ENCODE measurements at regions not wholly inside any gene's neighbourhood (a gene's known extent, or its start where the extent isn't known, plus 50 kb on each side); places are given as distances from the start of the nearest gene placed in this dataset.

GRCh38 chr15:38010395-38010794 lies 76.0 kb downstream of the TMCO5A start:
- no peak for DNase-seq
- TF ChIP-seq EP300 (IDR thresholded peaks at IDR 0.05), result no peak
- no peak for TF ChIP-seq POLR2A (IDR thresholded peaks at IDR 0.05)
- TF ChIP-seq CTCF (IDR thresholded peaks at IDR 0.05), result no peak
- intact Hi-C loops (cut with DNase I), result no loop called here
- no peaks in the 10 kb centered on the region for H3K36me3 ChIP-seq
- 78 to 86% (median 84%) methylated on average over 6 of the region's 6 CpGs for WGBS, 3 donors
- H3K27me3 ChIP-seq, result no peaks in the 10 kb centered on the region
- no peak overlapping the region for H3K4me3 ChIP-seq
- H3K4me1 ChIP-seq (ENCODE audit: insufficient read depth), result no peaks in the 10 kb centered on the region
- no peak overlapping the region for H3K27ac ChIP-seq
- H3K9me3 ChIP-seq, result no peaks in the 10 kb centered on the region

- WGBS, 3 donors, result 80 to 82% (median 82%) methylated on average over 1 of the region's 1 CpG
- TF ChIP-seq POLR2A (IDR thresholded peaks at IDR 0.05) (no peak), EP300 (IDR thresholded peaks at IDR 0.05) (no peak), CTCF (IDR thresholded peaks at IDR 0.05) (no peak)
- H3K36me3 ChIP-seq, result no peaks in the 10 kb centered on the region
- H3K4me3 ChIP-seq, result no peak overlapping the region
- H3K9me3 ChIP-seq, result no peaks in the 10 kb centered on the region
- no peaks in the 10 kb centered on the region for H3K27me3 ChIP-seq
- DNase-seq, result no peak
- H3K4me1 ChIP-seq (ENCODE audit: insufficient read depth), result no peaks in the 10 kb centered on the region
- intact Hi-C loops (cut with DNase I), result no loop called here
- no peak overlapping the region for H3K27ac ChIP-seq
These were observed 78.5 kb downstream of the TMCO5A start for GRCh38 chr15:38012894-38013293.

- 93 to 98% (median 97%) methylated on average over 6 of the region's 6 CpGs for WGBS, 3 donors
- H3K27me3 ChIP-seq, result no peaks in the 10 kb centered on the region
- no peaks in the 10 kb centered on the region for H3K36me3 ChIP-seq
- no peak for DNase-seq
- H3K4me1 ChIP-seq (ENCODE audit: insufficient read depth), result no peaks in the 10 kb centered on the region
- no peak overlapping the region for H3K27ac ChIP-seq
- intact Hi-C loops (cut with DNase I), result no loop called here
- TF ChIP-seq POLR2A (IDR thresholded peaks at IDR 0.05) (no peak), EP300 (IDR thresholded peaks at IDR 0.05) (no peak), CTCF (IDR thresholded peaks at IDR 0.05) (no peak)
- H3K4me3 ChIP-seq, result no peak overlapping the region
- no peaks in the 10 kb centered on the region for H3K9me3 ChIP-seq
These were observed 83.3 kb downstream of the TMCO5A start for GRCh38 chr15:38017721-38018120.

- Histone ChIP-seq H3K4me3 (no peak overlapping the region), H3K27me3 (no peaks in the 10 kb centered on the region), H3K27ac (no peak overlapping the region), H3K36me3 (no peaks in the 10 kb centered on the region), H3K9me3 (no peaks in the 10 kb centered on the region), H3K4me1 (ENCODE audit: insufficient read depth) (no peaks in the 10 kb centered on the region)
- no peak for TF ChIP-seq CTCF (IDR thresholded peaks at IDR 0.05)
- no peak for DNase-seq
- intact Hi-C loops (cut with DNase I), result no loop called here
These were observed 84.6 kb downstream of the TMCO5A start for GRCh38 chr15:38019066-38019465.

- H3K27ac ChIP-seq, result no peak overlapping the region
- WGBS, 3 donors, result 24 to 48% (median 36%) methylated on average over 1 of the region's 1 CpG
- H3K9me3 ChIP-seq, result no peaks in the 10 kb centered on the region
- no peaks in the 10 kb centered on the region for H3K27me3 ChIP-seq
- no peaks in the 10 kb centered on the region for H3K36me3 ChIP-seq
- DNase-seq, result no peak
- TF ChIP-seq POLR2A (IDR thresholded peaks at IDR 0.05) (no peak), CTCF (IDR thresholded peaks at IDR 0.05) (no peak), EP300 (IDR thresholded peaks at IDR 0.05) (no peak)
- no peaks in the 10 kb centered on the region for H3K4me1 ChIP-seq (ENCODE audit: insufficient read depth)
- H3K4me3 ChIP-seq, result no peak overlapping the region
- intact Hi-C loops (cut with DNase I), result no loop called here
These were observed 86.8 kb downstream of the TMCO5A start for GRCh38 chr15:38021259-38021658.

All from ovary (tissue), 7 donors.